Stimulated activated CD4-positive, alpha-beta T cell treated with anti-CD3 and anti-CD28 coated beads, TNF-alpha, amount 100 ng/mL, for 1 hour (primary cell): ENCODE measurements at regions not wholly inside any gene's neighbourhood (a gene's known extent, or its start where the extent isn't known, plus 50 kb on each side); places are given as distances from the start of the nearest gene placed in this dataset.

Source experiments
- DNase-seq, 3 donors: peaks; one replicate each; pipeline ENCODE4 v3.0.0-alpha.2; 2020; ENCODE audit warnings: low read depth in 3 of 3, low spot score in 1 of 3

DNA sequence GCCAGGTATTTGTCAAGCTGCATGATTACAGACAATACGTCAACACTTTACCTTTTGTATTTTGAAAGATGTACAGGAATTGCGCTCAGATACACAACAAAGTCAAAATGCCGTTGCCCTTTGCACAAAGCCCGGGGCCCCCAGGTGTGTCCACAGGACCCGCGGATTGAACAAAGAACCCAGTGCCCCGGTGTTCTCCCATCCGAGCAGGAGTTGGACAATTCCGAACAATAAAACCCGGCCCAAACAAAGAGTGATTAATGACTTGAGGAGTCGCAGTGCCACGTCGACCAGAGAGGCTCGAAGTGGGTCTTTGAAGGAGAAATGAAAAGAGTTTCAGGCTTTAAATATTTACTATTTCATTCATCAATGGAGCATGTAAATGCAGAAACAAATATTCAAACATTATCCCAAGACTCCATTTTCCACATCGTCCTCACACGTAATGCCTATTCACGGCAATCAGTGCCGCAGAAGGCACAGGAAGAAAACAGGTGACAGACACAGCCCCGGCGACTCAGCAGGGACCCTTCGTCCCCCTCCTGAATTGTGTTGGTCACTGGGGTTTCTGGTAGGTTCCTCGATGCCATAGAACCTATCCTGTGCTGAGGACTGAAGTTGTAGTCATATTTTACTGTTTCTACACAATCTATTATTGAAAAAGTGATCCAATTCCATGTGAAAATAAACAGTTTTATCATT, 70.9 kb upstream of the MGMT start:
- no peak for DNase-seq

DNA sequence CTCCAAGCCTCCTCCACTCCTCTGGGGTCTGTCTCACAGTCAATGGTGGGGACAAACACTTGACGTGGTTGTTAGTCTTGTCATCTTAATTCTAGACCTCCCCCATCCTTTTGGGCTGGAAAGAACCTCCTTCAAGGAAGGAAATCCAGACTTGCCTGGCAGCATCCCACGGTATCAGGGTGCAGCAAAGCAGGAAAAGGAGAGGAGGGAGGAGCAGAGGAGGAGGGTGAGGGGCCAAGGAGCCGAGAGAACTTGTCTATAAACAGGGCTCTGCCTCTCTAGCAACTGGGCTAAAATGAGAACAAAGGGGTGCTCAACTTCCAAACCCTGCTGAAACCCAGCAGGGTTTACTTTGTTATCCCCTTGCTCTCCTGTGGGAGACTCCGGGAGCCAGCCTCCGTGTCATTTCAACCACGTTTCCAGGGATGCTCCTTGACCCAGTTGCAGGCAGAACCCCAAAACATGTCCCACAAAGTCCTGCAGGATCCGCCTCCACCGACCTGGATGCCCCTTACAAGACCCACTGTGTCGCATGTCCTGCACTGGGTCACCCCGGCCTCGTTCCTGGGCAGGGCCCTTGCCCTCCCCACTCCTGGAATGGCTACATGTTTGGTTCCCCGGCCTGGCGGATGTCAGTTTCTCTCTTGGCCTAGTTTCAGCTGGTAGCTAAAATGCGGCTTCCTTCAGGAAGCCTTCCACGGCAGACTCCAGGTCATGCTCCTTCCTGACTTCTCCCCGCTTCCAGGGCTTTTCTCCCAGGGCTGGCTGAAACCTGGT, 69.7 kb upstream of the MGMT start:
- DNase-seq = no peak

DNA sequence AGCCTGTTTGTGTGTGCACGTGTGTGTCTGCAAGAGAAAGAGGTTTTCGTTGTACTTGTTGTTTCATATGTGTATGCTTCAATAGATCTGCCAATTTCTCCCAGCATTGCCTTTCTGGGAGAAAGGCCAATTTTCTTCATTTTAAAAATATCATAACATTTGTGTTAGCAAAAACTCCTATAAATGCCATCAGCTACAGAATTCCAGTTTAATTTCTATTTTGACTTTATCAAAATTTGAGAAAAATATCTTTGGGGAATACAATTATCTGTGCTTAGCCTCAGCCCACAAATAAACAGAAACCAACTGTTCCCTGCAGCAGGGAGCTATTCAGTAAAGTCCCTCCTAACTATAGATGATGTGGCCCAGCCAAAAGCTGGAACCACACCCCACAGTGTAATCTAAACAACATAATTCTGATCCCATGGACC, 68.3 kb upstream of the MGMT start:
- DNase-seq = no peak

DNA sequence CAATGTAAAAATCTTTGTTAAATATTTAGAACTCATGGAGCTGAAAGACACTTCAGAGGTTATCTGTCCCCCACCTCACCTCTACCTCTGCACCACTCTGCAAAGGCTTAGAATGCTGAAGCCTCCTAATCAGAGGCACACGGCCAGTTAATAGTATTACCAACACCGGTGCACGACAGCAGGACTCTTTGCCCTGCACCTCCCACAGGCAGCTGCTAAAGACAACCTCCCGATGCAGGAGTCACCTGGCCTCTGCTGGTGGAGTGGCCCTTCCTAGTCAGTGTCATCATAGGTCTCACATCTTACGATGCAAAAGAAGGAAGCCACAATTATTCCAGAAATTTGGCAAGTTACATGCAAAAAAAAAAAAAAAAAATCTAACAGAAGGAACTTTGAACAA, 66.6 kb upstream of the MGMT start:
- no peak for DNase-seq

DNA sequence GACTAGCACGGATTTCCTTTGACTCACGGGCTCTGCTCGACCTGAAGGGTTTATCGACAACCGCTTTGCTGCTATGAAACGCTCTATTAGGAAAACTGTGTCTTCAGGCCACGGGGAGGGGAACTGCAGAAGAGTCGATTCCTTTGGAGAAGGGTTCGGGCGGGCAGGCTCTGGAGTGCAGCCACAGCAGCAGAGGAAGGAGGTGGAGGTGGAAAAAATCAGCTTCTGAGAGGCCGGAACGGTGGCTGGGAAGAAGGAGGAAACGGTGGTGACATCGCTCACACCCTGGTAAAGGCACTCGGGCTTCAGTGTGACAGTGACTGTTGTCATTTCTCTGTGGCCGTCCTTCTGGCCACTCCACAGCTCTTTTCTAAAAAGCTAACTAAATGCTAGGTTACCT, 64.6 kb upstream of the MGMT start:
- DNase-seq = no peak

DNA sequence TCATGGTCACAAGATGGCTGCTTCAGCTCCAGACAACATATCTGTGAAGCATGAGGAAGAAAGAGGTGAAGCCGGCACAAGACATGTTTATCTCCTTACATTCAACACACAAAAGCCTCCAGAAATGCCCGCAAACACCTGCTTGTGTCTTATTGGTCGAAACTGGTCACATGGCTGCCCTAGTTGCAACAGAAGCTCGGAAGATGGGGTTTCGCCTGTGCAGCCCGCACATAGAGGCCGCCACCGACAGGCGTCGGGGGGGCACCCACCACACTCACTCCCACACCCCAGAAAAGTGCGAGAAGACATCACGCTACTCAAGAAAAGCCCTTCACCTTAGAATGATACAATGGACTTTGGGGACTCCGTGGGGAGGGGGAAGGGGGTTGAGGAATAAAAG, 63.0 kb upstream of the MGMT start:
- no peak for DNase-seq

DNA sequence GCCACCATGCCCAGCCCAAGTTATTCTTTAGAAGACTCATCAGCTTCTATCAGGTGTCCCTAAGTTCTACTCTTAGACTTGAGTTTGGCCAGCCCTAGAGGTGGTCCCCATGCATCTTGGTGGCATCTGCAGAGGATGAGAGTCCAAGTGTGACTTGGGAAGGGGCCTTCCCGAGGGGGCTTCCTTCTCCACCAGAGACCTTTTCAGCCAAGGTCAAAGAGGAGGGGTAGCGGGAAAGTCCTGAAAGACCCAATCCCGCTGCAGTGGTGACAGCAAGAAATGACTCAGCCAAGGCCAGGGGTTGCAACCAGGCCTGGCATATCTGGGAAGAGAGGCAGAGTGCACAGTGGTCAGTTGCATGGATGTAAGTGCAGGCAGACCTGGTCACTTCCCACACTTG, 61.7 kb upstream of the MGMT start:
- no peak for DNase-seq

DNA sequence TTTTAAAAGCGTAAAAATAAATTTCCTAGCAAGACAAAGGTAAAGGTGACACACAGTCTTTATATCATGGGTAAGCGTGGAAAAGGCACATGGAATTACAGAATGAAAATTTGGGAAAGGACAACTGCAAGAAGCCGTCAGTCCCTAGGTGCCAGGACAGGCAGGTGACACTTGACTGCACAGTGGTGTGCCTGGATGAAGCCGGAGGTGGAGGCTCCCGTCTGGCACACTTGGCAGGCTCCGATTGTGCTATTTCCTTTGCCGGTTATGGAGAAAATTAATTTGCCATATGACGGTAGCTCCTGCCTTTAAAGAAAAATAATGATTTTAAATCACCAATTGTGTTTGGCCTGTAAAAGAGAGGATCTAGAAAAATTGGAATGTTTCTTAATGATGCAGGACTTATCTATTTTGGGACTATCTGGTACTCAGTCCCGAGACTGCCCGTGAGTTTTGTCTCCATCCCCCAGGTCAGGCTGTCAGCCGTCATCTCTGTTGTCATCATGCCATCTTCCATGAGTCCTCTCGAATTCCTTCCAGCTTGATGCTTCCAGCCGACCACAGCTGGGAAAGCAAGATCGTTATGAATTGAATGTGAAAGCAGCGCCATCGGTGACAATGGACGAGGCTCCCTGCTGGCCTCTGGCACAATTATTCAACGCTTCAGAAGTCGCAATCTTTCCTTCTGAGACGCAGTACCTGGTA, 56.2 kb upstream of the MGMT start:
- no peak for DNase-seq

DNA sequence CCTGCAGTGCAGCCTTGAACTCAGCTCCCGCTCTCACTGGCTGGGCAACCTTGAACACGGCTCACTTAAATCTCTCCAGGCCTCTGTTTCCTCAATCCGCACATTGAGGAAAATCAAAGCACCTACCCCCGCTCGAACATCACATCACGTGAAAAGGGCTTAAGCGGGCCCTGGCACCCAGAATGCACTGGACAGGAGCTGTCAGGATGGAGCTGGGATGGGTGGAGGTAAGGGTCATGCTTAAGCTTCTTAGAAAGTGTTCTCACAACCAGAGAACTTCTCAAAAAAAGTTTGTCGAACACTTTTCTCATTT, 55.7 kb upstream of the MGMT start:
- DNase-seq = no peak

DNA sequence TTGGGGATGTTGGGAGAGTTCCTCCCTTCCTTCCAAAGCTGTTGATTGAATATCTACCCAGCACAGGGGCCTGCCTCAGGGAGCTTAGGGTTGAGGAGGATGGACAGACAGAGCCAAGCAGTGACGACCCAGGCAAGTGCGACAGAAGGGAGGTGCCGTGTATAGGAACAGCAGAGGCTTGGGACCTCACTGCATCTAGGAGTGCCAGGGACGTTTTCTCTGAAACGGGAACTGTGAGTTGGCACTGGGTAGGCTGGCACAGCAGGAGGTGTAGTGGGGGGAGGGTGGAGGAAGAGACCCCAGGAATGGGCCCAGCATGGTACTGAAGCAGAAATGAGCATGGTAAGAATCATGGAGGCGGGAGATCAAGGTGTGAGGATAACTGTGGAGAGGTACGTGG, 55.3 kb upstream of the MGMT start:
- no peak for DNase-seq

DNA sequence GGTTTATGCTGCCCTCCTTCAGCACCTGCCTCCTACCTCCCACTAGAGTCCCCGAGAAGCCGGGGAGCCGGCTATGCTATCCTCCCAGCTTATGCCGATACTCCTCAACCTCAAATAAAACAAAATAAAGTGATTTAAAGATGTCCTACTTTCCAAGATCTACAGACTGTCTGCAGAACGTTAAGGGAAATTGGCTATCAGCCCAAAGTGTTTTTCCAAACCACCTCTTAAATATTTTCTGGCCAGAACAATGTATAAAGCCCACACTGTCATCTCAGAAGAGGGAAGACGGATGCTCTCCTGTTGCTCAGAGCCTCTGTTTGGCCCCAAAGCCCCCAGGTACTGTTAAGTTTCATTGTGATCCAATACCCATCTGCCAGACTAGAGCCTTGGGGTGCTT, 54.0 kb upstream of the MGMT start:
- no peak for DNase-seq

DNA sequence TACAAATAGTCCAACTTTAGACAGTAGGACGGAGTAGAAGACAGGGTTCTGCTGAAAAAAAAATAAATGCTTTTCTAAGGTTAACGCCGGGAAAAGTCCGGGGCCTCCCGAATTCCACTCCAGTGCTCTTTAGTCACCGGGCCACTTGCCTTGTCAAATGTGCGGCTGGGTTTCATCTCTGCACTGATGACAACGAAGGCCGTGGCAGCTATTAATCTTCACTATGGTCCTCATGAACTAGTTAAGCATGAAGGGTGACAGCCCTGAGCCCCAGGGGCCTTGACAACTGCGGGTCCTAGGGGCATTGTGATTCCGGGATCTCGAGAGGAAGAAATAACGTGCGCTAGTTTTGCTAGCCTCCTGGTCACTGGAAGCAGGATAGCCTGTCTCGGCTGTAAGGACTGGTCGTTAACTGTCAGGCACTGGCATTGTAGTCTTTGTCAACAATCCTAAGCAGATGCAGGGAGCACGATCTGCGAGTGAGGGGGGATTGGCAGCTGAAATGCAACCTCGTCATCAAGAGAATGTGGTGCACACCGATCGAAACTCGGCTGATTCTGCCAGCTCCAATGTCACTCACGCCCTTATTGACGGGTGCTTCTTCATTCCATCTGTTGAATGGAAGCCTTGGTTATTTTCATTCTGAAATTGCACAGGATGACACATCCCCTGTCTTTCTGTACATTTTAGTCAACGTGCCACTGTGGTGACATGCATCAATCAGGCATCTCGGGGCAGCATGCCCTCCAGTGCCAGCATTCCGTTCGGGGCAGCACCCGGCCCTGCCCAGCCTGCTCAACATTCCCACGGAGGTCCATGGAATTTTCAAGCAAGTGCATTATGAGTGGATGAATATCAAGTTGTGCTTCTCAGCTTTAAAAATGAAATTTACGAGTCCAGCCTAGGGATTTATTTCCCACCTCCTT, 51.6 kb upstream of the MGMT start:
- DNase-seq = no peak

DNA sequence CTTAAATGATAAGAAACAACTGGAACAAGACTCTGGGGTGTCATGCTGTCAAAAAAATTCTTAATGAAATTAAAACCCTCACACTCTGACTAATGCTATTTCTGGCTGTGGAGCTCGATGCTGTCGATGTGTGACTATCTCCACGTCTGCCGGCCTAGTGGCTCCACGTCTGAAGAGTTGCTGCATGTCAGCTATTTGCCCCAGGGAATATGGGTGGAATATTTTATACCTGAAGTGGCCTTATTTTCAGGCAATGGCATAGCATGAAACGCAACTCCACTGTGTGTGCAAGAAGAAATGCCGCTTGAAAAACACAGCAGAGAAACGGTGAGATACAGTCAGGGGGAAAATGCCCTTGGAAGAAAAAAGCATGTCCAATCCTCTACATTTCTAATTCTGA, 50.9 kb upstream of the MGMT start:
- no peak for DNase-seq

DNA sequence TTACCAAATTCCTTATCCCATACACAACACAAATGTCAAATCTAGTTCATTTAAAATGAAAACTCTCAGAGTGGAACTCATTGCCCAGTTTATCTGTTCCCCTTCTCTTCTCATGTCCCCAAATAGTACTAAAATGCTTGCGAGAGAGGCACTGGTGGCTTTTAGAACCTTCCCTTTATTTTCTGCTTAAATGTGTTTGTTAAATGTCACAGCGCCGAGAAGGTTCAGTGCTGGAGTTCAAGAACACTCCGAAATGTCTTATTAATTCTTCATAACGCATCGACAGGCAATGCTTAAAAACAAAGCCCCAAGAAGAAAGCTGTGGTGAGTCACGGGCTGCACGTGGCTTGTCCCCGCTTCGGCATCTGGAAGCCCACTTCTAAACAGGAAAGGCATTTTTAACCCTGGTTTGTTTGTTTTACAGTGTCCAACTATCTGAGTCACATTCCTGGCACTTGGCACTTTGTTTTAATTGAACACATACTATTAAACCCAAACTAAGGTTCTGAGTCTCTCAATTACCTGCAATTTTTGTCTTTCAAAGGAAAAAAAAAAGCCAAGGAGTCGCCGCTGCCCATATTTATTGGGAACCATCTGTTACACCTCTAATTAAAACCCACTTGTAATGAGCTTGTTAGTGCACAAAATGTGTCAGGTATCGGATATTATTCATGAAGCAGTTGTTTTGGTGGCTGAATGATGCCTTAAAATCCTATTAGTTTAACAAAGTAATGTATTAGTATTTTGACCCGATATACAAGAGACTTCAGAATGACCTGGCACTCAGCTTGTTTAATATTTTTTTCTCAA, 49.9 kb upstream of the MGMT start:
- DNase-seq = no peak
